H9 (cell line): ENCODE measurements at regions not wholly inside any gene's neighbourhood (a gene's known extent, or its start where the extent isn't known, plus 50 kb on each side); places are given as distances from the start of the nearest gene placed in this dataset.

Source experiments
- DNase-seq: peaks from one replicate; pipeline ENCODE4 v3.0.0-alpha.2; 2017
- H2AFZ ChIP-seq: one replicate; pipeline ENCODE4 v1.6.1; 2013; ENCODE audit warnings: mild to moderate bottlenecking, low read length, control low read depth, moderate library complexity
- H2AK5ac ChIP-seq: 2 replicates; pipeline ENCODE4 v1.6.1; 2013; ENCODE audit warnings: low read length, control low read depth, mixed read lengths; ENCODE audit not compliant: insufficient read length
- H2BK120ac ChIP-seq: one replicate; pipeline ENCODE4 v1.6.1; 2013; ENCODE audit warnings: low read depth, mild to moderate bottlenecking, low read length, control low read depth, inconsistent platforms; ENCODE audit not compliant: poor library complexity, severe bottlenecking
- H2BK12ac ChIP-seq: 2 replicates; pipeline ENCODE4 v1.6.1; 2013; ENCODE audit warnings: low read length, control low read depth, mixed read lengths, low read depth; ENCODE audit not compliant: insufficient read length
- H2BK15ac ChIP-seq: 2 replicates; pipeline ENCODE4 v1.6.1; 2013; ENCODE audit warnings: low read depth, low read length, control low read depth
- H2BK20ac ChIP-seq: one replicate; pipeline ENCODE4 v1.6.1; 2013; ENCODE audit warnings: low read depth, mild to moderate bottlenecking, low read length, control low read depth, inconsistent platforms; ENCODE audit not compliant: poor library complexity, severe bottlenecking
- H2BK5ac ChIP-seq: 2 replicates; pipeline ENCODE4 v1.6.1; 2013; ENCODE audit warnings: low read length, control low read depth, mixed read lengths; ENCODE audit not compliant: insufficient read length
- H3K14ac ChIP-seq: 2 replicates; pipeline ENCODE4 v1.6.1; 2013; ENCODE audit warnings: low read length, control low read depth; ENCODE audit not compliant: insufficient read depth
- H3K18ac ChIP-seq: 2 replicates; pipeline ENCODE4 v1.6.1; 2013; ENCODE audit warnings: low read depth, mild to moderate bottlenecking, mixed read lengths, low read length, control low read depth; ENCODE audit not compliant: insufficient read length
- H3K23ac ChIP-seq: 2 replicates; pipeline ENCODE4 v1.6.1; 2013; ENCODE audit warnings: low read length, control low read depth, mixed read lengths, low read depth; ENCODE audit not compliant: insufficient read length
- H3K23me2 ChIP-seq: 2 replicates; pipeline ENCODE4 v1.6.1; 2013; ENCODE audit warnings: low read depth, mild to moderate bottlenecking, mixed read lengths, low read length, control low read depth; ENCODE audit not compliant: insufficient read length, poor library complexity, severe bottlenecking
- H3K27ac ChIP-seq: 2 replicates; pipeline ENCODE4 v1.5.1; 2013; ENCODE audit warnings: low read length, control low read depth, mixed read lengths, low read depth; ENCODE audit not compliant: insufficient read length
- H3K27me3 ChIP-seq: 2 replicates; pipeline ENCODE4 v1.6.1; 2013; ENCODE audit warnings: low read length, control low read depth, inconsistent platforms; ENCODE audit not compliant: insufficient read depth
- H3K4ac ChIP-seq: 2 replicates; pipeline ENCODE4 v1.6.1; 2013; ENCODE audit warnings: low read depth, mild to moderate bottlenecking, control low read depth, inconsistent platforms, low read length, moderate library complexity
- H3K4me1 ChIP-seq: 2 replicates; pipeline ENCODE4 v1.6.1; 2013; ENCODE audit warnings: low read length, control low read depth, inconsistent platforms; ENCODE audit not compliant: insufficient read depth
- H3K4me2 ChIP-seq: 2 replicates; pipeline ENCODE4 v1.6.1; 2013; ENCODE audit warnings: low read length, control low read depth, mixed read lengths; ENCODE audit not compliant: insufficient read length, insufficient read depth
- H3K56ac ChIP-seq: 2 replicates; pipeline ENCODE4 v1.6.1; 2013; ENCODE audit warnings: low read depth, mild to moderate bottlenecking, mixed read lengths, low read length, control low read depth; ENCODE audit not compliant: insufficient read length
- H3K79me1 ChIP-seq: 2 replicates; pipeline ENCODE4 v1.6.1; 2013; ENCODE audit warnings: low read depth, mild to moderate bottlenecking, moderate library complexity, low read length, control low read depth, inconsistent platforms; ENCODE audit not compliant: insufficient read depth, poor library complexity, severe bottlenecking
- H3K79me2 ChIP-seq: 2 replicates; pipeline ENCODE4 v1.6.1; 2013; ENCODE audit warnings: low read length, control low read depth, inconsistent platforms; ENCODE audit not compliant: insufficient read depth
- H3K9ac ChIP-seq: 2 replicates; pipeline ENCODE4 v1.6.1; 2013; ENCODE audit warnings: low read length, control low read depth, mixed read lengths; ENCODE audit not compliant: insufficient read length; ENCODE audit errors: extremely low read depth
- H3K9me3 ChIP-seq: one replicate; pipeline ENCODE4 v1.6.1; 2013; ENCODE audit warnings: low read depth, low read length, inconsistent platforms; ENCODE audit not compliant: control insufficient read depth
- H3T11ph ChIP-seq: one replicate; pipeline ENCODE4 v1.6.1; 2013; ENCODE audit warnings: mild to moderate bottlenecking, low read length, control low read depth, inconsistent platforms
- H4K20me1 ChIP-seq: one replicate; pipeline ENCODE4 v1.6.1; 2013; ENCODE audit not compliant: control insufficient read depth, insufficient read length, insufficient read depth
- H4K5ac ChIP-seq: 2 replicates; pipeline ENCODE4 v1.6.1; 2013; ENCODE audit warnings: low read depth, mild to moderate bottlenecking, mixed read lengths, low read length, control low read depth; ENCODE audit not compliant: insufficient read length
- H4K8ac ChIP-seq: replicated peaks from 2 replicates; pipeline ENCODE4 v1.6.1; 2013; ENCODE audit warnings: low read length, control low read depth, mixed read lengths, low read depth; ENCODE audit not compliant: insufficient read length
- H4K91ac ChIP-seq: 2 replicates; pipeline ENCODE4 v1.6.1; 2013; ENCODE audit warnings: low read depth, mild to moderate bottlenecking, moderate library complexity, mixed read lengths, low read length, control low read depth; ENCODE audit not compliant: insufficient read length
- H3K27ac Mint-ChIP-seq, 3 experiments: 2 replicates in 2 of 3; 3 replicates in 1 of 3; pipeline ENCODE4 v1.8.0; 2020 to 2021; ENCODE audit warnings: mixed read lengths in 3 of 3, mild to moderate bottlenecking in 1 of 3, moderate library complexity in 1 of 3
- H3K27me3 Mint-ChIP-seq: 2 replicates; pipeline ENCODE4 v1.8.0; 2021; ENCODE audit warnings: low read depth, mild to moderate bottlenecking, moderate library complexity, mixed read lengths
- H3K36me3 Mint-ChIP-seq, 3 experiments: 2 replicates in 2 of 3; 3 replicates in 1 of 3; pipeline ENCODE4 v1.8.0; 2020 to 2021; ENCODE audit warnings: low read depth in 3 of 3, mixed read lengths in 3 of 3; ENCODE audit not compliant: insufficient read depth in 1 of 3
- H3K4me1 Mint-ChIP-seq, 2 experiments: 2 replicates each; pipeline ENCODE4 v1.8.0; 2020; ENCODE audit warnings: mixed read lengths in 2 of 2
- H3K4me3 Mint-ChIP-seq, 2 experiments: 2 replicates in 1 of 2; 3 replicates in 1 of 2; pipeline ENCODE4 v1.8.0; 2020 to 2021; ENCODE audit warnings: mild to moderate bottlenecking in 2 of 2, mixed read lengths in 2 of 2, moderate library complexity in 1 of 2
- H3K9me3 Mint-ChIP-seq, 2 experiments: 2 replicates in 1 of 2; 3 replicates in 1 of 2; pipeline ENCODE4 v1.8.0; 2020; ENCODE audit warnings: mild to moderate bottlenecking in 2 of 2, mixed read lengths in 2 of 2, moderate library complexity in 1 of 2
- CTCF ChIP-seq: fragments of 200-600 bp; sonication (generic); conservative IDR thresholded peaks from 3 replicates; pipeline ENCODE4 v1.8.0; 2021; ENCODE audit warnings: antibody characterized with exemption, mild to moderate bottlenecking
- WGBS: extraction: QIAGEN DNeasy Blood & Tissue Kit; methylation state at CpG from one replicate; pipeline ENCODE4 v1.1.7; 2013; ENCODE audit warnings: missing lambda C conversion rate, low lambda C conversion rate, mixed read lengths; ENCODE audit not compliant: insufficient read length; ENCODE audit errors: extremely low coverage; 5-methylcytosine and 5-hydroxymethylcytosine counted together

- Mint-ChIP-seq H3K27me3 (peaks cover 3% of the 10 kb centered on the region), H3K36me3 (peaks cover 0 to 1% (median 0%) of the 10 kb centered on the region in 3 experiments; a peak in 1 of 7 replicates), H3K4me1 (peaks cover 7% of the 10 kb centered on the region in 2 experiments), H3K4me3 (no peak overlapping the region), H3K9me3 (no peaks in the 10 kb centered on the region; a peak in 1 of 5 replicates), H3K27ac (no peak overlapping the region)
- no peak overlapping the region for H2BK15ac ChIP-seq
- H3K18ac ChIP-seq = no peak overlapping the region
- no CpG with 5 or more reads among the region's 4 CpGs for whole genome bisulfite sequencing
- no peak overlapping the region for H2BK12ac ChIP-seq
- no peak overlapping the region for H3K14ac ChIP-seq
- H4K5ac ChIP-seq = no peak overlapping the region
- H3T11ph ChIP-seq = no peak overlapping the region
- H3K23ac ChIP-seq = no peak overlapping the region
- no peak overlapping the region for H3K27ac ChIP-seq
- H3K56ac ChIP-seq = no peak overlapping the region
- no peak overlapping the region for H2BK20ac ChIP-seq
- H3K79me1 ChIP-seq = no peaks in the 10 kb centered on the region
- no peaks in the 10 kb centered on the region for H3K23me2 ChIP-seq
- H2BK5ac ChIP-seq = no peak overlapping the region
- no peaks in the 10 kb centered on the region for H3K27me3 ChIP-seq
- no peak overlapping the region for H4K8ac ChIP-seq
- no peak overlapping the region for H4K91ac ChIP-seq
- TF ChIP-seq CTCF = no peak
- no peaks in the 10 kb centered on the region for H4K20me1 ChIP-seq
- peaks cover 3% of the 10 kb centered on the region; the same call in 1 of the 2 replicates for H3K4me1 ChIP-seq
- H3K4ac ChIP-seq = no peak overlapping the region
- no peaks in the 10 kb centered on the region for H3K9me3 ChIP-seq
- H3K79me2 ChIP-seq = no peaks in the 10 kb centered on the region
- DNase-seq = no peak
- no peak overlapping the region for H3K9ac ChIP-seq
- H2BK120ac ChIP-seq = no peak overlapping the region
- H2AFZ ChIP-seq = no peak overlapping the region
- H2AK5ac ChIP-seq = no peak overlapping the region
- no peak overlapping the region for H3K4me2 ChIP-seq
Measured at GRCh38 chr5:3157214-3157613, 405.7 kb upstream of the IRX2 start.
